Ectodermal cell (in vitro differentiated cells): ENCODE measurements at regions not wholly inside any gene's neighbourhood (a gene's known extent, or its start where the extent isn't known, plus 50 kb on each side); places are given as distances from the start of the nearest gene placed in this dataset.
A peak's percentile ranks its signal among the peaks of the same experiment; 100 is the strongest.

Experiments used
- H3K27ac ChIP-seq: 2 replicates; pipeline ENCODE4 v1.7.0; 2013; ENCODE audit warnings: mild to moderate bottlenecking, low read depth, low read length; ENCODE audit not compliant: insufficient read depth, poor library complexity, severe bottlenecking
- H3K27me3 ChIP-seq: 2 replicates; pipeline ENCODE4 v1.7.0; 2013; ENCODE audit warnings: mild to moderate bottlenecking, low read length; ENCODE audit not compliant: insufficient read depth, control insufficient read depth, poor library complexity, severe bottlenecking
- H3K36me3 ChIP-seq: one replicate; pipeline ENCODE4 v1.7.0; 2013; ENCODE audit warnings: low read length; ENCODE audit not compliant: control insufficient read depth, insufficient read depth
- H3K4me1 ChIP-seq: one replicate; pipeline ENCODE4 v1.7.0; 2013; ENCODE audit warnings: low read length; ENCODE audit not compliant: control insufficient read depth, insufficient read depth
- H3K4me3 ChIP-seq: 2 replicates; pipeline ENCODE4 v1.7.0; 2013; ENCODE audit warnings: low read depth, low read length, control low read depth; ENCODE audit not compliant: insufficient read depth
- H3K9me3 ChIP-seq: 2 replicates; pipeline ENCODE4 v1.7.0; 2013; ENCODE audit warnings: mild to moderate bottlenecking, low read length, moderate library complexity; ENCODE audit not compliant: control insufficient read depth
- WGBS, 2 experiments: methylation state at CpG; one replicate each; pipeline ENCODE4 v1.1.7; 2013; ENCODE audit warnings: missing lambda C conversion rate in 2 of 2; 5-methylcytosine and 5-hydroxymethylcytosine counted together

GRCh38 chr1:117798550-117798949 is 130.9 kb downstream of the GDAP2 start:
- no peaks in the 10 kb centered on the region for H3K4me1 ChIP-seq
- no peak overlapping the region for H3K4me3 ChIP-seq
- H3K36me3 ChIP-seq, result no peaks in the 10 kb centered on the region
- WGBS, 2 experiments, result 82 to 92% methylated on average over 3 of the region's 4 CpGs
- H3K27me3 ChIP-seq, result no peaks in the 10 kb centered on the region
- no peaks in the 10 kb centered on the region for H3K9me3 ChIP-seq
- no peak overlapping the region for H3K27ac ChIP-seq

- Histone ChIP-seq H3K4me3 (no peak overlapping the region), H3K27me3 (no peaks in the 10 kb centered on the region), H3K36me3 (no peaks in the 10 kb centered on the region), H3K27ac (peak overlapping the region; percentile 16), H3K9me3 (no peaks in the 10 kb centered on the region), H3K4me1 (peaks cover 3% of the 10 kb centered on the region)
- 88 to 90% methylated on average over 5 of the region's 6 CpGs for WGBS, 2 experiments
These were observed 126.7 kb downstream of the GDAP2 start for GRCh38 chr1:117802531-117803257.

- H3K4me1 ChIP-seq, result peaks cover 3% of the 10 kb centered on the region
- H3K36me3 ChIP-seq, result no peaks in the 10 kb centered on the region
- no peak overlapping the region for H3K4me3 ChIP-seq
- peak overlapping the region; percentile 16 for H3K27ac ChIP-seq
- no peaks in the 10 kb centered on the region for H3K9me3 ChIP-seq
- H3K27me3 ChIP-seq, result no peaks in the 10 kb centered on the region
- 94 to 100% methylated on average over 1 of the region's 1 CpG for WGBS, 2 experiments
These were observed 126.1 kb downstream of the GDAP2 start for GRCh38 chr1:117803318-117803717.

GRCh38 chr1:117809764-117810163 is 119.7 kb downstream of the GDAP2 start:
- Histone ChIP-seq H3K36me3 (no peaks in the 10 kb centered on the region), H3K4me3 (no peak overlapping the region), H3K27ac (no peak overlapping the region), H3K27me3 (no peaks in the 10 kb centered on the region), H3K4me1 (peaks cover 3% of the 10 kb centered on the region), H3K9me3 (no peaks in the 10 kb centered on the region)
- 85% methylated on average over 1 of the region's 1 CpG; no CpG with 5 or more reads in 1 of the 2 experiments for WGBS, 2 experiments

GRCh38 chr1:117810553-117810952 is 118.9 kb downstream of the GDAP2 start:
- 86 to 90% methylated on average over 3 of the region's 3 CpGs for WGBS, 2 experiments
- no peaks in the 10 kb centered on the region for H3K9me3 ChIP-seq
- H3K36me3 ChIP-seq, result no peaks in the 10 kb centered on the region
- no peak overlapping the region for H3K27ac ChIP-seq
- H3K4me3 ChIP-seq, result no peak overlapping the region
- H3K4me1 ChIP-seq, result peaks cover 3% of the 10 kb centered on the region
- no peaks in the 10 kb centered on the region for H3K27me3 ChIP-seq

GRCh38 chr1:117812869-117813511 is 116.4 kb downstream of the GDAP2 start:
- Histone ChIP-seq H3K4me1 (no peaks in the 10 kb centered on the region), H3K4me3 (no peak overlapping the region), H3K36me3 (no peaks in the 10 kb centered on the region), H3K27ac (no peak overlapping the region), H3K9me3 (no peaks in the 10 kb centered on the region), H3K27me3 (no peaks in the 10 kb centered on the region)
- WGBS, 2 experiments, result 92% methylated on average over 1 of the region's 1 CpG
